WTC11 (cell line): ENCODE measurements at regions not wholly inside any gene's neighbourhood (a gene's known extent, or its start where the extent isn't known, plus 50 kb on each side); places are given as distances from the start of the nearest gene placed in this dataset.

ENCODE experiments used
- ATAC-seq: fragments of 200-7000 bp; cut with Tn5 transposase; 2 replicates; pipeline ENCODE4 v1.10.0; 2021; ENCODE audit warnings: mild to moderate bottlenecking, moderate library complexity
- CTCF ChIA-PET: fragments of 300-600 bp; sonication (Branson Sonifier 250); formaldehyde crosslinking; loops from one replicate; lab custom pipeline; 2021; ENCODE audit warnings: antibody characterized with exemption; lab: Charles Lee
- POLR2A ChIA-PET: fragments of 350-600 bp; sonication (Branson Sonifier 250); formaldehyde crosslinking; loops from one replicate; lab custom pipeline; 2021; ENCODE audit warnings: antibody characterized with exemption; lab: Charles Lee
- DNase-seq: peaks from one replicate; pipeline ENCODE4 v3.0.0; 2021; ENCODE audit warnings: low spot score
- H3K27ac Mint-ChIP-seq: 2 replicates; pipeline ENCODE4 v1.8.0; 2021; ENCODE audit warnings: mixed read lengths
- H3K27me3 Mint-ChIP-seq: 2 replicates; pipeline ENCODE4 v1.8.0; 2021; ENCODE audit warnings: low read depth, mild to moderate bottlenecking, moderate library complexity, mixed read lengths
- H3K36me3 Mint-ChIP-seq: 2 replicates; pipeline ENCODE4 v1.8.0; 2021; ENCODE audit warnings: mixed read lengths
- H3K4me1 Mint-ChIP-seq: 2 replicates; pipeline ENCODE4 v1.8.0; 2022; ENCODE audit warnings: mixed read lengths
- H3K4me3 Mint-ChIP-seq: 2 replicates; pipeline ENCODE4 v1.8.0; 2021; ENCODE audit warnings: mild to moderate bottlenecking, moderate library complexity, mixed read lengths
- H3K9me3 Mint-ChIP-seq: 2 replicates; pipeline ENCODE4 v1.8.0; 2021; ENCODE audit warnings: mixed read lengths
- CREB1 ChIP-seq: sonication (generic); formaldehyde crosslinking; IDR thresholded peaks from 2 replicates; pipeline ENCODE4 v1.8.0; 2023; ENCODE audit warnings: mild to moderate bottlenecking, missing genetic modification reagents
- GRHL2 ChIP-seq: fragments of 250-450 bp; sonication (Bioruptor Pico); IDR thresholded peaks from 2 replicates; pipeline ENCODE4 v1.8.0; 2022; ENCODE audit warnings: mild to moderate bottlenecking, moderate library complexity; ENCODE audit not compliant: insufficient replicate concordance, severe bottlenecking
- HMGA2 ChIP-seq: fragments of 250-450 bp; sonication (Bioruptor Pico); IDR thresholded peaks from 2 replicates; pipeline ENCODE4 v1.4.0; 2021; ENCODE audit warnings: mild to moderate bottlenecking, moderate library complexity
- JAZF1 ChIP-seq: fragments of 250-450 bp; sonication (Bioruptor Pico); IDR thresholded peaks from 2 replicates; pipeline ENCODE4 v1.9.0; 2021; ENCODE audit warnings: moderate library complexity, mild to moderate bottlenecking, inconsistent platforms
- MYBL2 ChIP-seq: sonication (generic); formaldehyde crosslinking; IDR thresholded peaks from 2 replicates; pipeline ENCODE4 v1.8.1; 2023; ENCODE audit warnings: mild to moderate bottlenecking, moderate library complexity, missing genetic modification reagents
- RORB ChIP-seq: fragments of 250-450 bp; sonication (Bioruptor Pico); IDR thresholded peaks from 2 replicates; pipeline ENCODE4 v1.9.0; 2021; ENCODE audit warnings: mild to moderate bottlenecking
- SOX15 ChIP-seq: fragments of 250-450 bp; sonication (Bioruptor Pico); IDR thresholded peaks from 2 replicates; pipeline ENCODE4 v1.9.0; 2021; ENCODE audit warnings: mild to moderate bottlenecking
- TEAD1 ChIP-seq: sonication (generic); formaldehyde crosslinking; IDR thresholded peaks from 2 replicates; pipeline ENCODE4 v1.8.0; 2022; ENCODE audit warnings: mild to moderate bottlenecking, missing genetic modification reagents
- ZBTB21 ChIP-seq: sonication (generic); formaldehyde crosslinking; IDR thresholded peaks from 2 replicates; pipeline ENCODE4 v1.8.1; 2023; ENCODE audit warnings: mild to moderate bottlenecking, missing genetic modification reagents, borderline replicate concordance
- ZNF121 ChIP-seq: sonication (generic); formaldehyde crosslinking; IDR thresholded peaks from 2 replicates; pipeline ENCODE4 v1.8.0; 2023; ENCODE audit warnings: missing genetic modification reagents
- ZNF138 ChIP-seq: sonication (generic); formaldehyde crosslinking; conservative IDR thresholded peaks from 2 replicates; pipeline ENCODE4 v1.8.1; 2022; ENCODE audit warnings: mild to moderate bottlenecking, moderate library complexity, missing genetic modification reagents
- TF ChIP-seq, protein P1 (sequence below): fragments of 250-450 bp; sonication (Bioruptor Pico); IDR thresholded peaks from 2 replicates; pipeline ENCODE4 v1.9.0; 2021; ENCODE audit warnings: mild to moderate bottlenecking
- TF ChIP-seq, protein P2 (sequence below): sonication (generic); formaldehyde crosslinking; IDR thresholded peaks from 2 replicates; pipeline ENCODE4 v1.8.1; 2022; ENCODE audit warnings: low read depth, missing genetic modification reagents, borderline replicate concordance
- TF ChIP-seq, protein P3 (sequence below): sonication (generic); formaldehyde crosslinking; IDR thresholded peaks from 2 replicates; pipeline ENCODE4 v1.8.1; 2023; ENCODE audit warnings: mild to moderate bottlenecking, missing genetic modification reagents, borderline replicate concordance
- TF ChIP-seq, protein P4 (sequence below): sonication (generic); formaldehyde crosslinking; IDR thresholded peaks from 2 replicates; pipeline ENCODE4 v1.8.0; 2022; ENCODE audit warnings: mild to moderate bottlenecking, missing genetic modification reagents
- TF ChIP-seq, protein P5 (sequence below): sonication (generic); formaldehyde crosslinking; conservative IDR thresholded peaks from 2 replicates; pipeline ENCODE4 v1.8.1; 2022; ENCODE audit warnings: mild to moderate bottlenecking, missing genetic modification reagents
- TF ChIP-seq, protein P6 (sequence below): sonication (generic); formaldehyde crosslinking; IDR thresholded peaks from 2 replicates; pipeline ENCODE4 v1.8.1; 2023; ENCODE audit warnings: mild to moderate bottlenecking, missing genetic modification reagents

DNA sequence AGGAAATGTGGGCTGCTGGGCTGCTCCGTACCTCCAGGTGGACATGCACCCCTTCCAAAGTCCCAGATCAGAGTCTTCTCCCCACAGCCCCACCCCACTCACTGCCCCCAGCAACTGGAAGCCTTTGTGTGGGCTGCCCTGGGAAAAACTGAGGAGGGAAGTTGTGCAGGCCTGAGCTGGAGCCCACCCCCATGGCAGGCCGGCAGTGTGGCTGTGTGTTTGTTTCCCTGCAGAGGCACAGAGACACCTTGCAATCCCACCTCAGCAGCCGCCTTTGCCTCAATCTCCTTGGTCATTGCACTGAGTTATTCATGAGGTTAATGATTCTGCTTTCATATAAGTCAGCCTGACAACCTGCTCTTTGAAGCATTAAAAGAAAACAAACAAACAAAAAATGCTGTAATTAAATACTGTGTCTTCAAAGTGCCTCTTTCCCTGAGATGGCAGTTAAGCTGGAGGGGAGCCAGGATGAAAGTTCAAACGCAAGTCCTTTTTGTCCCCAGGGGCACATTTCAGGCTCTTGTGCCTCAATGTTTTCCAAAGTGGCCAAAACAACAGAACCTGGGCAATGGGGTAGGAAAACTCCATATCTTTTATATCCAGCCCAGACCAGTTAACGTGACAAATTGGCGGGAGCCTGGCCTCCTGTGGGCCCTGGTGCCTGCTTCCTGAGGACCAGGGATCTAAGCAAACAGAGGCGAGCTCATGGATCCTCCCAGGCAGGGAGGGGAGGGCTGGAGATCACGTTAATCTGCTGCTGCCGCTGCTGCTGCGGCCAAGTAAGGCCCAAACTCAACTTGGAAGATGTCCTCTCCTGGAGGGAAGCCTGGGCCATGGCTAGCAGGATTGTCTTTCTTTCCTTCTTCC lies 51.9 kb upstream of the TSPAN11 start:
- Mint-ChIP-seq H3K36me3 (no peaks in the 10 kb centered on the region), H3K4me1 (peaks cover 9% of the 10 kb centered on the region), H3K4me3 (no peak overlapping the region), H3K9me3 (0 out of 2 replicates have a peak, but pooled peaks cover under 1% of the 10 kb centered on the region), H3K27ac (no peak overlapping the region), H3K27me3 (peaks cover 13% of the 10 kb centered on the region)
- ATAC-seq (peak; percentile 51), DNase-seq (no peak)
- ChIA-PET POLR2A (no interaction called here), CTCF (interaction anchor here (0.7 to 1.2 kb wide), 3 partner anchors 51 to 137 kb away, joined by 3 read pairs; no protein-coding TSS in a partner anchor)
- no peak for TF ChIP-seq ZNF138
- no peak for TF ChIP-seq ZBTB21 (CRISPR knock-in tag)
- TF ChIP-seq, protein P1, sequence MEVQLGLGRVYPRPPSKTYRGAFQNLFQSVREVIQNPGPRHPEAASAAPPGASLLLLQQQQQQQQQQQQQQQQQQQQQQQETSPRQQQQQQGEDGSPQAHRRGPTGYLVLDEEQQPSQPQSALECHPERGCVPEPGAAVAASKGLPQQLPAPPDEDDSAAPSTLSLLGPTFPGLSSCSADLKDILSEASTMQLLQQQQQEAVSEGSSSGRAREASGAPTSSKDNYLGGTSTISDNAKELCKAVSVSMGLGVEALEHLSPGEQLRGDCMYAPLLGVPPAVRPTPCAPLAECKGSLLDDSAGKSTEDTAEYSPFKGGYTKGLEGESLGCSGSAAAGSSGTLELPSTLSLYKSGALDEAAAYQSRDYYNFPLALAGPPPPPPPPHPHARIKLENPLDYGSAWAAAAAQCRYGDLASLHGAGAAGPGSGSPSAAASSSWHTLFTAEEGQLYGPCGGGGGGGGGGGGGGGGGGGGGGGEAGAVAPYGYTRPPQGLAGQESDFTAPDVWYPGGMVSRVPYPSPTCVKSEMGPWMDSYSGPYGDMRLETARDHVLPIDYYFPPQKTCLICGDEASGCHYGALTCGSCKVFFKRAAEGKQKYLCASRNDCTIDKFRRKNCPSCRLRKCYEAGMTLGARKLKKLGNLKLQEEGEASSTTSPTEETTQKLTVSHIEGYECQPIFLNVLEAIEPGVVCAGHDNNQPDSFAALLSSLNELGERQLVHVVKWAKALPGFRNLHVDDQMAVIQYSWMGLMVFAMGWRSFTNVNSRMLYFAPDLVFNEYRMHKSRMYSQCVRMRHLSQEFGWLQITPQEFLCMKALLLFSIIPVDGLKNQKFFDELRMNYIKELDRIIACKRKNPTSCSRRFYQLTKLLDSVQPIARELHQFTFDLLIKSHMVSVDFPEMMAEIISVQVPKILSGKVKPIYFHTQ (CRISPR knock-in tag) = no peak
- TF ChIP-seq, protein P2, sequence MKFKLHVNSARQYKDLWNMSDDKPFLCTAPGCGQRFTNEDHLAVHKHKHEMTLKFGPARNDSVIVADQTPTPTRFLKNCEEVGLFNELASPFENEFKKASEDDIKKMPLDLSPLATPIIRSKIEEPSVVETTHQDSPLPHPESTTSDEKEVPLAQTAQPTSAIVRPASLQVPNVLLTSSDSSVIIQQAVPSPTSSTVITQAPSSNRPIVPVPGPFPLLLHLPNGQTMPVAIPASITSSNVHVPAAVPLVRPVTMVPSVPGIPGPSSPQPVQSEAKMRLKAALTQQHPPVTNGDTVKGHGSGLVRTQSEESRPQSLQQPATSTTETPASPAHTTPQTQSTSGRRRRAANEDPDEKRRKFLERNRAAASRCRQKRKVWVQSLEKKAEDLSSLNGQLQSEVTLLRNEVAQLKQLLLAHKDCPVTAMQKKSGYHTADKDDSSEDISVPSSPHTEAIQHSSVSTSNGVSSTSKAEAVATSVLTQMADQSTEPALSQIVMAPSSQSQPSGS (CRISPR knock-in tag) = no peak
- TF ChIP-seq, protein P3, sequence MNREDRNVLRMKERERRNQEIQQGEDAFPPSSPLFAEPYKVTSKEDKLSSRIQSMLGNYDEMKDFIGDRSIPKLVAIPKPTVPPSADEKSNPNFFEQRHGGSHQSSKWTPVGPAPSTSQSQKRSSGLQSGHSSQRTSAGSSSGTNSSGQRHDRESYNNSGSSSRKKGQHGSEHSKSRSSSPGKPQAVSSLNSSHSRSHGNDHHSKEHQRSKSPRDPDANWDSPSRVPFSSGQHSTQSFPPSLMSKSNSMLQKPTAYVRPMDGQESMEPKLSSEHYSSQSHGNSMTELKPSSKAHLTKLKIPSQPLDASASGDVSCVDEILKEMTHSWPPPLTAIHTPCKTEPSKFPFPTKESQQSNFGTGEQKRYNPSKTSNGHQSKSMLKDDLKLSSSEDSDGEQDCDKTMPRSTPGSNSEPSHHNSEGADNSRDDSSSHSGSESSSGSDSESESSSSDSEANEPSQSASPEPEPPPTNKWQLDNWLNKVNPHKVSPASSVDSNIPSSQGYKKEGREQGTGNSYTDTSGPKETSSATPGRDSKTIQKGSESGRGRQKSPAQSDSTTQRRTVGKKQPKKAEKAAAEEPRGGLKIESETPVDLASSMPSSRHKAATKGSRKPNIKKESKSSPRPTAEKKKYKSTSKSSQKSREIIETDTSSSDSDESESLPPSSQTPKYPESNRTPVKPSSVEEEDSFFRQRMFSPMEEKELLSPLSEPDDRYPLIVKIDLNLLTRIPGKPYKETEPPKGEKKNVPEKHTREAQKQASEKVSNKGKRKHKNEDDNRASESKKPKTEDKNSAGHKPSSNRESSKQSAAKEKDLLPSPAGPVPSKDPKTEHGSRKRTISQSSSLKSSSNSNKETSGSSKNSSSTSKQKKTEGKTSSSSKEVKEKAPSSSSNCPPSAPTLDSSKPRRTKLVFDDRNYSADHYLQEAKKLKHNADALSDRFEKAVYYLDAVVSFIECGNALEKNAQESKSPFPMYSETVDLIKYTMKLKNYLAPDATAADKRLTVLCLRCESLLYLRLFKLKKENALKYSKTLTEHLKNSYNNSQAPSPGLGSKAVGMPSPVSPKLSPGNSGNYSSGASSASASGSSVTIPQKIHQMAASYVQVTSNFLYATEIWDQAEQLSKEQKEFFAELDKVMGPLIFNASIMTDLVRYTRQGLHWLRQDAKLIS (CRISPR knock-in tag) = no peak
- no peak for TF ChIP-seq ZNF121 (CRISPR knock-in tag)
- TF ChIP-seq, protein P4, sequence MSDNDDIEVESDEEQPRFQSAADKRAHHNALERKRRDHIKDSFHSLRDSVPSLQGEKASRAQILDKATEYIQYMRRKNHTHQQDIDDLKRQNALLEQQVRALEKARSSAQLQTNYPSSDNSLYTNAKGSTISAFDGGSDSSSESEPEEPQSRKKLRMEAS (CRISPR knock-in tag) = no peak
- no peak for TF ChIP-seq MYBL2 (CRISPR knock-in tag)
- TF ChIP-seq GRHL2 (CRISPR knock-in tag) = no peak
- TF ChIP-seq, protein P5, sequence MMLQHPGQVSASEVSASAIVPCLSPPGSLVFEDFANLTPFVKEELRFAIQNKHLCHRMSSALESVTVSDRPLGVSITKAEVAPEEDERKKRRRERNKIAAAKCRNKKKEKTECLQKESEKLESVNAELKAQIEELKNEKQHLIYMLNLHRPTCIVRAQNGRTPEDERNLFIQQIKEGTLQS (CRISPR knock-in tag) = no peak
- no peak for TF ChIP-seq CREB1
- no peak for TF ChIP-seq JAZF1 (CRISPR knock-in tag)
- TF ChIP-seq HMGA2 (CRISPR knock-in tag) = no peak

DNA sequence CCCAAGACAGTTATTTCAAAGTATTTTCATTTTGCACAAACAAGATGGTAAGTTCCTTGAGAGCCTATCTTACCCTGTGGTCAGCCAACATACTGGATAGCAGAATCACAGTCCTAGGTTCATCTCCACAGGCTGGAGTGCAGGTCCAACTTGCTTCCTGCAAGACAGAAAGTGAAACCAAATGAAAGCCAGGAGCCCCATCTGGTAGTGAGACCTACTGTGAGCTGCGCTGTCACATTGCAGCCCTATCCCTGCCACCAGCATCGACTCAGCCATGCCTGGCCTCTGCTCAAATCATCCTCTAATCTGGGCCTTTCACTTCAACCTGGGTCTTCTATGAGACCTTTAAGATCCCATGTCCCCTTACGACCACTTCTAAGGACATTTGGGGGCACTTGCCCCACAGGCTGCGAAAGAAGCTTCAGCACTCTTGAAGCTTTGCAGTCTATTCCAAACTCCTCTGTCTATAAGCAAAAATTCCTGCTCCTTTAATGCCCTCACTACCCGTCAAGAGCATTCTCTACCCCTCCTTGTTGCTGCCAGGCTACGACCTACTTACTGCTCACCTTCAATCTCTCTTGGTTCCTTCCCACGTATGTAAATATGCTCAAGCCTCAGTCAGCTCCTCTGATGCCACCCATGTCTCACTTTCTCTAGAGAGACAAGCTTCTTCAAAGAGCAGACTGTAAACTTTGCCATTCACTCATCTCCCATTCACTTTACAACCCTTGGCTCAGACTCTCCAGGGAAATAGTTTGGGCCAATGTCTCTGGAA lies 55.9 kb upstream of the TSPAN11 start:
- CTCF ChIA-PET = no interaction called here
- Mint-ChIP-seq H3K9me3 (peaks cover 34% of the 10 kb centered on the region), H3K36me3 (peaks cover 20% of the 10 kb centered on the region), H3K27me3 (peaks cover 19% of the 10 kb centered on the region), H3K4me3 (no peak overlapping the region), H3K27ac (no peak overlapping the region), H3K4me1 (0 out of 2 replicates have a peak, but pooled peaks cover 2% of the 10 kb centered on the region)
- DNase-seq (no peak), ATAC-seq (no peak)
- POLR2A ChIA-PET = no interaction called here
- TF ChIP-seq TEAD1 (CRISPR knock-in tag) (no peak), RORB (CRISPR knock-in tag) (no peak), SOX15 (no peak), ZNF138 (no peak)
- TF ChIP-seq, protein P2 (CRISPR knock-in tag) = no peak
- TF ChIP-seq, protein P6, sequence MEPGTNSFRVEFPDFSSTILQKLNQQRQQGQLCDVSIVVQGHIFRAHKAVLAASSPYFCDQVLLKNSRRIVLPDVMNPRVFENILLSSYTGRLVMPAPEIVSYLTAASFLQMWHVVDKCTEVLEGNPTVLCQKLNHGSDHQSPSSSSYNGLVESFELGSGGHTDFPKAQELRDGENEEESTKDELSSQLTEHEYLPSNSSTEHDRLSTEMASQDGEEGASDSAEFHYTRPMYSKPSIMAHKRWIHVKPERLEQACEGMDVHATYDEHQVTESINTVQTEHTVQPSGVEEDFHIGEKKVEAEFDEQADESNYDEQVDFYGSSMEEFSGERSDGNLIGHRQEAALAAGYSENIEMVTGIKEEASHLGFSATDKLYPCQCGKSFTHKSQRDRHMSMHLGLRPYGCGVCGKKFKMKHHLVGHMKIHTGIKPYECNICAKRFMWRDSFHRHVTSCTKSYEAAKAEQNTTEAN (CRISPR knock-in tag) = no peak
